ENCODE measurements at regions not wholly inside any gene's neighbourhood (a gene's known extent, or its start where the extent isn't known, plus 50 kb on each side); places are given as distances from the start of the nearest gene placed in this dataset.

DNA sequence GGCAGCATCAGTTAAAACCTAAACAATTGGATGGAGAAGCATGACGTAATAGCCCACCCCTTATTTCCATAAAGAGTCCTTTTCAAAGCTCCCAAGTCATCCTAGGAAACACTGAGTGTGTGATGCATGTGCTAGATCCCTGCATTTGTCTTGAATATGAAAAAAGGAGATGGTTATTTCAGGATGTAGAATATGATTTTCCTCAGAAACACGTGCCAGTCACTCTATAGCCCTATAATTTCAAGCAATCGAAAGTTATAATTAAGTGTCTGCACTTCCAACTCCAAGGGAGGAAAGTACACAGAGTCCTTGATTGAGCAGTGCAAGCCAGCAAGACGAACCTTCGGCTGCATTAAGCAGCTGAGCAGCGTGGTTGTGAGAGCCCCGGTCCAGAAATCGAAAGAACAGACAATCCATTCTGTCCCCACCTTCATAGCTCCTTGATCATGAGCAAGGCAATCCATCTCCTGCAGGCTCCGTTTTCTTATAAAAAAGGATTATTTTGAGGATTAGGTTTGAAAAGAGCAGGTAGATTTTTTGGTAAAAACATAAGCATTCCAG, 287.7 kb downstream of the FBXO15 start:
- DNase-seq (ENCODE audit: low read depth, low spot score): no peak

DNA sequence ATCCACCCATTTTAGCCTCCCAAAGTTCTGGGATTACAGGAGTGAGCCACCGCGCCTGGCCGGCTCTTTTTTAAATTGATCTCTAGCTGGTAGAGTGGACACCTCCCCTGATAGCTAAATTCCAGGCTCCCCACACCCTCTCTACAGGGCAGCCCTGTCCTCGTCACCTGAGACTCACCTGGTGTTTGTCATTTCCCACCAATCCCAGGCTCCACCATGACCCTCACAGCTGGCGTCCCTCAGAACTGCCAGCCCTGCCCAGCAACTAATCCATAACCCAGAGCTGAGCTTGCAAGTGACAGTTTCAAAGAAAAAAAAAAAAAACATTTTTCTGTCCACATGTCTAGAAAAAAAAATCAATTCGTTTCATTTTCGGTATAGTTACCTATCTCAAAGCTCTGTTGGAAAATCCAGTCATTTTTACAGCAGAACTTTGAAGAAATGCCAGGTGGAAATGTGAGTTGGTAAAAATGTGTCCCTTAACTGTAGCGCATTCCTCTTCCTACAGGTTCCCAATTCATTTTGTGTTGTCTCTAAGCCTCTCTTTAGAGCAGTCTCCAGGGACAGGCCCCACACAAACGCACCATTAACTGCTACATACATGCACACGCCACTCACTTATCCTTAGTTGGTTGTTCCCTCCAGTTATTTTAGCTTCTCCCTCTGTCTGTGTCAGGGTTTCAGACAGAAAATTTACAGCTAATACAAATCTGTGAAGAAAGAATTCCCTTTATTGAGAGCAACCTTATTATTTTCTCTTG, 294.7 kb downstream of the FBXO15 start:
- no peak for DNase-seq (ENCODE audit: low read depth, low spot score)

- DNase-seq (ENCODE audit: low read depth, low spot score): no peak
Observed at GRCh38 chr18:73850782-73851181, 296.9 kb downstream of the FBXO15 start.

- DNase-seq (ENCODE audit: low read depth, low spot score): no peak
Observed at GRCh38 chr18:73848656-73849055, 299.0 kb downstream of the FBXO15 start.

- DNase-seq (ENCODE audit: low read depth, low spot score): no peak
Observed at GRCh38 chr18:73843455-73843854, 304.2 kb downstream of the FBXO15 start.

DNA sequence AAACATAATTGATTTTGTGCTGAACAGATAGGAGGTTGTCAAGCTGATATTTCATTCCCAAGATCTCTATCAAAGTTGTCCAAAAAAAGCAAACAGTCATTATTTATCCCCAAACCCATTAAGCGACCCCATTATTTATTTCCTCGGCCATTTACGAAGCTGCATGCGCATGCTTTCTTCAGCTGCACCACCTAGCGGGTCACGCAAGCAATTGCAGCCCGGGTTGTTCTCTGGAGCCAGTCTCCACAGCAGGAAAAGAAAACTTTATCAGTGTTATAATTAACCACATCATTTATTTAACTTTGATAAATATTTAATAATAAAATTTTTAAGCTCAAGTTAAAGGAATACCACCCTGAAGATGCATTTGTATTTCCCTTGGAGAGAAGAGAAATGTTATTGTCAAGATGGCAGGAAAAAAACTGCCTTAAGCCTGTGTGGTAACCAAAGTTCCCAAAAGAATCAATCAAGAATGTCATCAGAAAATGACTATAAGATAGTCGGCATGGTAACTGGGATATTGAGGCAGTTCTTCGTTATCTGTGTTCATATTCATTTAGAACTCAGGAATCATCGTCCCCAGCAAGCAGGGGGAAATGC, 304.7 kb downstream of the FBXO15 start:
- peak; percentile 17 for DNase-seq (ENCODE audit: low read depth, low spot score)

GRCh38 chr18:73841661-73842060, 306.0 kb downstream of the FBXO15 start:
- no peak for DNase-seq (ENCODE audit: low read depth, low spot score)

DNA sequence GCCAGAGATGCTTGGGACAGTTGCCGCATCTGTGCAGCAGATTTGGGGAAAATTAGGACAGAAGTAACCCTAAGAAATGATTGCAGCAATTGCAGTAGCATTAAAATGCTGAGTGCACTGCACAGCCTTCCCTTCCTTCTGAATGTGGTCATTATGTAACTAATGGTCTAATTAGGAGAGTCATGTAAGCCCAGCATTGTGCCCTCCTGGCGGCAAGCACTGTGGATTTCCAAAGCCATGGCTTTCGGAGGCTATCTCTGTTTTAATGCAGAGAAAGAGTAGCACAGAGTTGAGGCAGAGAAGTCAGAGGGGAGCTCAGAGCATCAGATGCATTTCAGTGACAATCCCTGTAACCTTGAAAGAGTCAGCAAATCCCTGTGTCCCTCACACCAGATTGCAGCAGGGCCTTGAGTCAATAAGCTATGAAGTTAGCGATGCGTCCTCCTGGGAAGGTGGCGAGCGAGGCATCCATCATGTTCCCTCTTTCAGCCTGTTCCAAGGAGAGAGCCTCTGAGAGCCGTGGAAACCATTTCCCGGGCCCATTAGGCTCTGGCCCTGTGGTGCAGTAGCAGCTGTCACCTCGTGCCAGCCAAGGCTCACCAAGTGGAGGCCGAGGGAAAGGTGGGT, 307.2 kb downstream of the FBXO15 start:
- DNase-seq (ENCODE audit: low read depth, low spot score): no peak

DNA sequence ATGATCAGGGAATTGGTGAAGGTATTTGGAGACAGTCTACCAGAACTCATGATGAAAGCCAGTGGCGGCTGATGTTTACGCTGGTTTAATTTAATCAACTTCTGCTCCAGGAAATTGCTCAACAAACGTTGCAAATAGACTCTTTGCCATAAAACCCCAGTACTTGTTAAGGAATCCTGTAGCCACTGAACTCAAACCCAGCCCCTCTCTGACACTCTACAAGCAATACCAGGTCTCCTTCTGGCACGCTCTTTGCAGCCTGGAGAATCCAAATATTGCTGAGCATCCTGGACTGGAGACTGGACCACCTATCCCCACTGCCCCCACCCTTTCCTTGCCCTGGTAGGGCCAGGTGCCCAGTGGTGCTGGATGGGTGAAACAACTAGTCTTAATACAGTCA, 308.2 kb downstream of the FBXO15 start:
- DNase-seq (ENCODE audit: low read depth, low spot score): no peak

GRCh38 chr18:73838107-73838506, 309.5 kb downstream of the FBXO15 start:
- no peak for DNase-seq (ENCODE audit: low read depth, low spot score)

DNA sequence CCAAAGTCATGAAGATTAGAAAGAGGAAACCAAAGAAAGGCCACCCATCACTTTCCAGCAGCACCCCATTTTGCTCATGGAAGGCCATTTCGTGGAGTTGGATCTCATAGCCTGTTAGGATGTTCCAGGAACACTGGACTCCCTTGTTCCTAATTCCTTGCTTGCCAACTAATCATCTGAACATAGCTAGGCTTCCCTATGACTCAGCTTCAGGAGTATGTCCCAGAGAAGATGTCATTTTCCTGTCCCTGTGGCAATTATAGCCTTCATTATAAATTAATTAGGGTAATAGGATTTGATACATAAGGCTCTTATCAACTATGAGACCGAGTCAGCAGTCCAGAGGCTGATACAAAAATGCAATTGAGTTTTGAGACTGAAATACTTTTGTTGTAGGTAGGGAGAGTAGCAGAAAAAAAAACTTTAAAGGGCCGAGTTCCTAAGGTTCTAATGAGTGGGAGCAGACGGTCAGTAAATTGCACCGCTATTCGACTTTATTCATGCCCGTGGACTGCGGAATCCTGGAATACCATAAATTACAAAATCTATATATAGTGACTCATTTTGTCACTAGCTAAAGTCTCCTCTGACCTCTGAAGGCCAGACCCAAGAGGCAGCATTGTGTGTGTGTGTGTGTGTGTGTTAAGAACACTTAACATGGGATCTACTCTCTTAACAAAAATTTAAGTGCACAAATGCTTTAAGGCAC, 311.8 kb downstream of the FBXO15 start:
- no peak for DNase-seq (ENCODE audit: low read depth, low spot score)

- no peak for DNase-seq (ENCODE audit: low read depth, low spot score)
Observed at GRCh38 chr18:73835039-73835438, 312.6 kb downstream of the FBXO15 start.

DNA sequence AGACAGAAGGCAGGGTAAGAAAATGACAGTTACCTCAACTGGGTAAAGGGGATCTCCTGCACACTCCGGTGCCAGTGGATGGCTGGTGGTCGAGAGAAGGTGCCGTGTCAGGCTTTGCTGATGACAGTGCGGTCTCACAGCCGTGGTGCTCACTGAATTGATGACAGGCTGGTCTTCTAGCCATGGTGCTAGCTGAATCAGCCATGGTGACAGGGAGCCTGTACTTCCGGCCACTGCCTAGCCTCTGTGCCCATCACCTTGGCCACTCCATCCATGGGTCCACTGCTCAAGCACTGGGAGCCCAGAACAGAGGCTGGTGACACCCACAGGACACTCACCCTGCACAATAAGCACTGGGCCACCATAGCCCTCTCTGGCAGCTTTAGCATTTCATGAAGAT, 315.9 kb downstream of the FBXO15 start:
- DNase-seq (ENCODE audit: low read depth, low spot score): no peak

DNA sequence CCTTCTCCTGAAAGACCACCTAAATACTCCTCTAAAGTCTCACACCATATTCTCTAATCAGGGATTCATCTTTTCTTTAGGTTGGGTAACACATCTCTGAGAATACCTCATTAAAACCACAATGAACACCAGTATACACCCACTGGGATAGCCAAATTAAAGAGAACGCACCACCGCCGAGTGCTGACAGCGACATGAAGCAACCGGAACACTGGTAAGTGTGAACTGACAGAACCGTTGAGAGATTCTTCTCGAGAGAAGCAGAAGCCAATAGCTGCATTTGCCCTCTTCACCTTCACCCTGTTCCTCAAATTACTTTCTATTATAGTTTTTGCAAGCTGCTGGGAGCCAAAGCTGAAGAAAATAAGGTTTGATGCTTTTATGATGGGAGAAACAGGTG, 318.5 kb downstream of the FBXO15 start:
- DNase-seq (ENCODE audit: low read depth, low spot score): no peak

- no peak for DNase-seq (ENCODE audit: low read depth, low spot score)
Observed at GRCh38 chr18:73827801-73828200, 319.8 kb downstream of the FBXO15 start.

- DNase-seq (ENCODE audit: low read depth, low spot score): no peak
Observed at GRCh38 chr18:73826098-73826497, 321.5 kb downstream of the FBXO15 start.

DNA sequence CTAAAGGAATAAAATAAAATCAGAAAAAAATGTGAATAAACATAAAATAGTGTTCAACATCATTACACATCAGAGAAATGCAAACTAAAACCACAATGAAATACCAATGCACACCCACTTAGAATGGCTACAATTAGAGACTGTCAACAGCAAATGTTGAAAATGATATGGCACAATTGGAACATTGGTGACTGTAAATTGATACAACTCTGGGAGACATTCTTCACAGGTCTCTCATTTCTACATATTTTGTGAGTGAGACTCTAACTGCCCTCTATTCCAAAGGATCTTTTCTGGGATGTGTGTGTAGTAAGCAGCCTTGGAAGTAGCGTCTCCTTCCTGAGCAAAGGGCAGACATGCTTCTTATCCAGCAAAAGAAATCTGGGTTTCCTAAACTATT, 323.0 kb downstream of the FBXO15 start:
- no peak for DNase-seq (ENCODE audit: low read depth, low spot score)

DNA sequence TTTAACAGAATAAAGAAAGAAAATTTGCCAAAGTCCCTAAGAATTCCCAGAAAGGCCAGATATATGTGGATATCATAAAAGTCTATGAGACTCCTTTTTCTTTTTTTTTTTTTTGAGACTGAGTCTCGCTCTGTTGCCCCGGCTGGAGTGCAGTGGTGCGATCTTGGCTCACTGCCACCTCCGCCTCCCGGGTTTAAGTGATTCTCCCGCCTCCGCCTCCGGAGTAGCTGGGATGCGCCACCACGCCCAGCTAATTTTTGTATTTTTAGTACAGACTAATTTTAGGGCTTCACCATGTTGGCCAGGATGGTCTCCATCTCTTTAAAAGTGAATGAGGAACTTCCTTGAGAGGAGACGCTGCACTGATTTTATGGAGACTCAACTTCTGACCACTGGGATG, 335.2 kb downstream of the FBXO15 start:
- no peak for DNase-seq (ENCODE audit: low read depth, low spot score)

- no peak for DNase-seq (ENCODE audit: low read depth, low spot score)
Observed at GRCh38 chr18:73807551-73808192, 340.0 kb downstream of the FBXO15 start.

DNA sequence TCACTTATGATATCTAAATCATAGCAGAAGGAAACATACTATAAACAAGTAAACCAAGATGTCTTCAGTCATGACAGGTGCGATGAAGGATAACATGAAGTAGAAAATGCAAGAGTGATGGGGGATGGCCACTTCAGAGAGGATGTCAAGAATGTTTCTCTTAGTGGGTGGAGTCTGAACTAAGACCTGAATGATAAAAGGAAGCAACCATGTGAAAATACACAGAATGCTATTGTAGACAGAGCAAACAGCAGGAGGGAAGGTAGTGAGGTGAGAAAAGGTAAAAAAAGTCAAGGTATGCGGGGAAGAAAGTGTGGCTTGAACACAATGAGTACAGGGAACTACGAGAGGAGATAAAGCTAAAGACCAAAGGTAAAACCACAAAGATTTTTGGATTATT, 341.6 kb downstream of the FBXO15 start:
- no peak for DNase-seq (ENCODE audit: low read depth, low spot score)

DNA sequence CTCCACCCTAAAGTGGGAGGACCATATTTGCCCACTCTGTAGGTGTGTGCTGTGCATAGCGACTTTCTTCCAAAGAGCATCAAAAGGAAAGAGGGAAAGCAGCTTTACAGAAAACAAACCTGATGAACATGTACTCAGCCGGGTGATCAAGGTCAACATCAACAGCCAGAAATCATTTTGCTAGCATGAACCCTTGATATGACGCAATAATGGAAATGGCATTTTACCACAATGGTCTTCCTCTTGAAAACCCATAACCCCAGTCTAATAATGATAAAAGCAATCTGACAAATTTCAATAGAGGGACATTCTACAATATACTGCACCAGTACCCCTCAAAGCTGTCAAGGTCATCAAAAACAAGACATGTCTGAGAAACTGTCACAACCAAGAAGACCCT, 350.2 kb downstream of the FBXO15 start:
- no peak for DNase-seq (ENCODE audit: low read depth, low spot score)

DNA sequence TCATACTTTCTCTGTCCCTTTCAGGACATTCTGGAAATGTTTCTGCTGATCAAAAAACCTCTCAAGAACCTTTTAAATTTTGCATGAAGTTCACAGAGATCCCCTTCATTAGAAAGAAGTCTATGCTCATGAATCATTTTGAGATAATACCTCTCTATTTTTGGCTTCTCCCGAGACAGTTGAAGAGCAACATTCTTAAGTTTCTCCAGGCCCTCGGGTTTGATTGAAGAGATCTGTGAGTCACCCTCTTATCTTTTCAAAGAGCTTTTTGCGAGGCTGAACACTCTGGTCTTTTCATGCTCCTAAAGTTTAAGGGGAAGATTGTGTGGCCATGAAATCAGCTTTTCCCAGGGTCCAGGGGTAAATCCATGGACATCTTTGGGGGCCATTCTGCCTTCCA, 354.2 kb downstream of the FBXO15 start:
- DNase-seq (ENCODE audit: low read depth, low spot score): no peak

Data from activated naive CD8-positive, alpha-beta T cell treated with anti-CD3 and anti-CD28 coated beads, Interleukin-2, amount 50 U/mL, for 16 hours (primary cell).